Endothelial cell of umbilical vein (primary cell): ENCODE measurements at regions not wholly inside any gene's neighbourhood (a gene's known extent, or its start where the extent isn't known, plus 50 kb on each side); places are given as distances from the start of the nearest gene placed in this dataset.

Experiments used
- CTCF ChIP-seq, 2 donors: IDR thresholded peaks; 1 replicate in 1 of 2; 2 replicates in 1 of 2; pipeline ENCODE4 v1.5.1; 2011; ENCODE audit warnings: low read length in 2 of 2, mild to moderate bottlenecking in 2 of 2, moderate library complexity in 2 of 2, control low read depth in 1 of 2, inconsistent platforms in 1 of 2, low read depth in 1 of 2; ENCODE audit not compliant: insufficient read depth in 1 of 2; ENCODE audit errors: extremely low read depth in 1 of 2
- GATA2 ChIP-seq: IDR thresholded peaks from 2 replicates; pipeline ENCODE4 v1.7.0; 2011; ENCODE audit warnings: low read depth, mild to moderate bottlenecking, moderate library complexity, mixed read lengths, low read length; ENCODE audit not compliant: insufficient read length, insufficient read depth
- JUN ChIP-seq: IDR thresholded peaks from 2 replicates; pipeline ENCODE4 v1.6.1; 2011; ENCODE audit warnings: borderline replicate concordance, low read depth; ENCODE audit not compliant: insufficient read length, insufficient read depth
- MYC ChIP-seq: IDR thresholded peaks from one replicate; pipeline ENCODE4 v1.6.1; 2011; ENCODE audit warnings: mild to moderate bottlenecking, low read depth, low read length
- POLR2A ChIP-seq: IDR thresholded peaks from 2 replicates; pipeline ENCODE4 v1.6.1; 2012; ENCODE audit warnings: low read depth, mild to moderate bottlenecking, control low read depth, low read length
- POLR2AphosphoS5 ChIP-seq: IDR thresholded peaks from 2 replicates; pipeline ENCODE4 v1.6.1; 2012; ENCODE audit warnings: low read depth, mild to moderate bottlenecking, control low read depth, low read length, moderate library complexity; ENCODE audit not compliant: insufficient read depth
- TF ChIP-seq, protein P1 (sequence below): IDR thresholded peaks from 2 replicates; pipeline ENCODE4 v1.6.1; 2011; ENCODE audit not compliant: insufficient read depth, insufficient read length

DNA sequence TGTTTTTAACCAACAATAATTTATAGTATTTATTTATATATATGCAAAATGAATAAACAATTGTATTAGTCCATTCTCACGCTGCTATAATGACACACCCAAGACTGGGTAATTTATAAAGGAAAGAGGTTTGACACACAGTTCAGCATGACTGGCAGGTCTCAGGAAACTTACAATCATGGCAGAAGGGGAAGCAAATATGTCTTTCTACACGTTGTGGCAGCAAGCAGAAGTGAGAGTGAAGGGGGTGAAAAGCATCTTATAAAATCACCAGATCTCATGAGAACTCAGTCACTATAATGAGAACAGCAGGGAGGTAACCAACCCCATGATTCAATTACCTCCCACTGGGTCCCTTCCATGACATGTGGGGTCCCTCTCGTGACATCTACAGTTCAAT, 162.8 kb upstream of the SLITRK3 start:
- no peak for TF ChIP-seq JUN
- no peak for TF ChIP-seq CTCF (IDR thresholded peaks at IDR 0.05; ENCODE audit: extremely low read depth in 1 of 2, insufficient read depth in 1 of 2, low read depth in 1 of 2, low read length in 2 of 2)
- TF ChIP-seq POLR2A: no peak
- TF ChIP-seq POLR2AphosphoS5: no peak
- TF ChIP-seq MYC: no peak
- TF ChIP-seq GATA2: no peak
- TF ChIP-seq, protein P1, sequence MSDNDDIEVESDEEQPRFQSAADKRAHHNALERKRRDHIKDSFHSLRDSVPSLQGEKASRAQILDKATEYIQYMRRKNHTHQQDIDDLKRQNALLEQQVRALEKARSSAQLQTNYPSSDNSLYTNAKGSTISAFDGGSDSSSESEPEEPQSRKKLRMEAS: no peak
